ENCODE measurements at regions not wholly inside any gene's neighbourhood (a gene's known extent, or its start where the extent isn't known, plus 50 kb on each side); places are given as distances from the start of the nearest gene placed in this dataset.

- Histone ChIP-seq H3K4me3 (ENCODE audit: low read depth, low read length) (no peak overlapping the region), H3K9ac (ENCODE audit: low read depth, low read length) (no peak overlapping the region), H3K4me1 (ENCODE audit: control insufficient read depth, insufficient read depth, low read length) (no peaks in the 10 kb centered on the region), H3K27me3 (ENCODE audit: control insufficient read depth, insufficient read depth, low read length) (no peaks in the 10 kb centered on the region), H3K36me3 (ENCODE audit: control insufficient read depth, insufficient read depth, low read length) (no peaks in the 10 kb centered on the region), H3K9me3 (ENCODE audit: control insufficient read depth, insufficient read depth, low read length) (no peaks in the 10 kb centered on the region), H3K27ac (ENCODE audit: low read depth, low read length) (no peak overlapping the region)
Observed at GRCh38 chr10:64996886-64997285, 1475.7 kb downstream of the REEP3 start.

DNA sequence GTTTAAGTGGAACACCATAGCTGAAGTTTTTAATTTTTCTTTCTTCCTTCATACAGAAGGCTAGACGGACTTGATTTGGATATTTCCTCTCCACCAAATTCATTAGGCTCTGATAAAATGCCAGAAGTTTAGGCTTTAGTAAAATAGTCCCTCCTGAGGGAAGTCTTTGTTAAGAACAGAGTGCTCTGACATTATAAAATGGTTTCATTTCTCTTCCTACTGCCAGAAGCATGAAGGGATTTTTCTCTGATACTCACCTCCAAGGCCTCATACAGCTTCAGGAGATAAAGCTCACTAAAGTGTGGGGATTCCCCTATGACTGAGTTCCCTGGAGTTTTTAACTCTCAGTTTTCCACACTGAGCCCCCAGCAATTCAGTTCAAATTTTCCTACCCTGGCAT lies 1489.6 kb downstream of the REEP3 start:
- no peak overlapping the region for H3K27ac ChIP-seq (ENCODE audit: low read depth, low read length)
- no peaks in the 10 kb centered on the region for H3K27me3 ChIP-seq (ENCODE audit: control insufficient read depth, insufficient read depth, low read length)
- no peaks in the 10 kb centered on the region for H3K36me3 ChIP-seq (ENCODE audit: control insufficient read depth, insufficient read depth, low read length)
- H3K9ac ChIP-seq (ENCODE audit: low read depth, low read length) = no peak overlapping the region
- H3K4me3 ChIP-seq (ENCODE audit: low read depth, low read length) = no peak overlapping the region
- H3K4me1 ChIP-seq (ENCODE audit: control insufficient read depth, insufficient read depth, low read length) = no peaks in the 10 kb centered on the region
- H3K9me3 ChIP-seq (ENCODE audit: control insufficient read depth, insufficient read depth, low read length) = no peaks in the 10 kb centered on the region

DNA sequence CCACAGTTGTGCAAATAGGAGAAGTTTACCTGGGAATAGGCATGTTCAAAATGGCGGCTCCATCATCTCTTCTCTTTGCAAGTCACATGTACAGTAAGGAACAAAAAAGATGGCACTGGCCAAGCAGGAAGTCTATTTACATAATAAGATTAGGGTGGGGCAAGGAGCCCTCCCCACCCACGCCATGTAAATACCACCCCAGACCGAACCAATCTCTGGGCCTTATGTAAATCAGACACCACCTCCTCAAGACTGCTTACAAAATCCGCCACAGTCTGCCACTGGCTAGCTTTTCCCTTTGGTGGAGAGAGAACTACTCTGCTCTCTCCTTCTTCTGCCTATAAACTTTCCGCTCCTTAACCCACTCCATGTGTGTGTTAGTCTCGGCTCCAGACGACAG lies 1496.3 kb downstream of the REEP3 start:
- no peak overlapping the region for H3K9ac ChIP-seq (ENCODE audit: low read depth, low read length)
- H3K4me1 ChIP-seq (ENCODE audit: control insufficient read depth, insufficient read depth, low read length) = no peaks in the 10 kb centered on the region
- H3K27me3 ChIP-seq (ENCODE audit: control insufficient read depth, insufficient read depth, low read length) = no peaks in the 10 kb centered on the region
- H3K36me3 ChIP-seq (ENCODE audit: control insufficient read depth, insufficient read depth, low read length) = no peaks in the 10 kb centered on the region
- no peaks in the 10 kb centered on the region for H3K9me3 ChIP-seq (ENCODE audit: control insufficient read depth, insufficient read depth, low read length)
- no peak overlapping the region for H3K27ac ChIP-seq (ENCODE audit: low read depth, low read length)
- no peak overlapping the region for H3K4me3 ChIP-seq (ENCODE audit: low read depth, low read length)

DNA sequence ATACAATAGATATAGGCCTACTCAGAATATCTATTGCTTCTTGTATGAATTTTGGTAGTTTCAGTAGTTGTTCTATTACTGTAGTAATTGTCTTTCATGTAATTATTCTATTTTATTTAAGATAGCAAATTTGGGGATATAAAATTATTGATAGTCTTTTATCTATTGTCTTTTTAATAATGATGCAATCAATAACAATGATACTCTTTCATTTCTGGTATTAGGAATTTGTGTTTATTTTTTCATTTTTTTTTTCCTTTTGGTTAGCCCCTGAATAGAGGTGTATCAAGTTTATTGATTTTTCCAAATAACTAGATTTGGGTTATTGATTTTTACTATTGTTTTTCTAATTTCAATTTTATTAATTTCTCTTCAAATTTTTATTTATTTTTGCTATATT lies 1503.7 kb downstream of the REEP3 start:
- H3K27me3 ChIP-seq (ENCODE audit: control insufficient read depth, insufficient read depth, low read length) = no peaks in the 10 kb centered on the region
- H3K9me3 ChIP-seq (ENCODE audit: control insufficient read depth, insufficient read depth, low read length) = no peaks in the 10 kb centered on the region
- no peak overlapping the region for H3K4me3 ChIP-seq (ENCODE audit: low read depth, low read length)
- no peaks in the 10 kb centered on the region for H3K36me3 ChIP-seq (ENCODE audit: control insufficient read depth, insufficient read depth, low read length)
- H3K4me1 ChIP-seq (ENCODE audit: control insufficient read depth, insufficient read depth, low read length) = no peaks in the 10 kb centered on the region
- no peak overlapping the region for H3K27ac ChIP-seq (ENCODE audit: low read depth, low read length)
- no peak overlapping the region for H3K9ac ChIP-seq (ENCODE audit: low read depth, low read length)

DNA sequence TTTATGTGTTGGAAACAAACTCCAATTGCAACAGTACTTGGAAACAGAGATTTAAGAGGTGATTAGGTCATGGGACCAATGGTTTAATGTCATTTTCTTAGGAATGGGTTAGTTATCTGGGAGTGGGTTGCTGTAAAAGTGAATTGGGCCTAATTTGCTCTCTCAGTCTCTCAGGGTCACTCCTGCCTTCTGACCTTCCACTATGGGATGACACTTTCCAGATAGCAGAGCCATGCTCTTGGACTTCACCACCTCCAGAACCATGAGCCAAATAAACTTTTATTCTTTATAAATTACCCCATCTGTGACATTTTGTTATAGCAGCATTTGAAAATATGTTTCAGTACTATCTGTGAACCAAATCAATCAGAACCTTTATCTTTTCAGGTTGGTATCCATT lies 1509.1 kb downstream of the REEP3 start:
- H3K4me1 ChIP-seq (ENCODE audit: control insufficient read depth, insufficient read depth, low read length) = no peaks in the 10 kb centered on the region
- H3K4me3 ChIP-seq (ENCODE audit: low read depth, low read length) = no peak overlapping the region
- H3K9ac ChIP-seq (ENCODE audit: low read depth, low read length) = no peak overlapping the region
- H3K27ac ChIP-seq (ENCODE audit: low read depth, low read length) = no peak overlapping the region
- H3K9me3 ChIP-seq (ENCODE audit: control insufficient read depth, insufficient read depth, low read length) = peaks cover 25% of the 10 kb centered on the region
- no peaks in the 10 kb centered on the region for H3K36me3 ChIP-seq (ENCODE audit: control insufficient read depth, insufficient read depth, low read length)
- H3K27me3 ChIP-seq (ENCODE audit: control insufficient read depth, insufficient read depth, low read length) = no peaks in the 10 kb centered on the region

- Histone ChIP-seq H3K27me3 (ENCODE audit: control insufficient read depth, insufficient read depth, low read length) (no peaks in the 10 kb centered on the region), H3K4me1 (ENCODE audit: control insufficient read depth, insufficient read depth, low read length) (no peaks in the 10 kb centered on the region), H3K4me3 (ENCODE audit: low read depth, low read length) (no peak overlapping the region), H3K27ac (ENCODE audit: low read depth, low read length) (no peak overlapping the region), H3K9me3 (ENCODE audit: control insufficient read depth, insufficient read depth, low read length) (peaks cover 32% of the 10 kb centered on the region), H3K36me3 (ENCODE audit: control insufficient read depth, insufficient read depth, low read length) (no peaks in the 10 kb centered on the region), H3K9ac (ENCODE audit: low read depth, low read length) (no peak overlapping the region)
Observed at GRCh38 chr10:65032867-65033769, 1511.9 kb downstream of the REEP3 start.

- peaks cover 32% of the 10 kb centered on the region for H3K9me3 ChIP-seq (ENCODE audit: control insufficient read depth, insufficient read depth, low read length)
- H3K27me3 ChIP-seq (ENCODE audit: control insufficient read depth, insufficient read depth, low read length) = no peaks in the 10 kb centered on the region
- no peak overlapping the region for H3K4me3 ChIP-seq (ENCODE audit: low read depth, low read length)
- H3K4me1 ChIP-seq (ENCODE audit: control insufficient read depth, insufficient read depth, low read length) = no peaks in the 10 kb centered on the region
- no peak overlapping the region for H3K27ac ChIP-seq (ENCODE audit: low read depth, low read length)
- H3K9ac ChIP-seq (ENCODE audit: low read depth, low read length) = no peak overlapping the region
- H3K36me3 ChIP-seq (ENCODE audit: control insufficient read depth, insufficient read depth, low read length) = no peaks in the 10 kb centered on the region
Observed at GRCh38 chr10:65033957-65034356, 1512.8 kb downstream of the REEP3 start.

GRCh38 chr10:65040796-65041195 lies 1519.6 kb downstream of the REEP3 start:
- Histone ChIP-seq H3K4me3 (ENCODE audit: low read depth, low read length) (no peak overlapping the region), H3K27ac (ENCODE audit: low read depth, low read length) (no peak overlapping the region), H3K4me1 (ENCODE audit: control insufficient read depth, insufficient read depth, low read length) (no peaks in the 10 kb centered on the region), H3K9ac (ENCODE audit: low read depth, low read length) (no peak overlapping the region), H3K9me3 (ENCODE audit: control insufficient read depth, insufficient read depth, low read length) (peaks cover 8% of the 10 kb centered on the region), H3K27me3 (ENCODE audit: control insufficient read depth, insufficient read depth, low read length) (no peaks in the 10 kb centered on the region), H3K36me3 (ENCODE audit: control insufficient read depth, insufficient read depth, low read length) (no peaks in the 10 kb centered on the region)

GRCh38 chr10:65041307-65041706 lies 1520.1 kb downstream of the REEP3 start:
- Histone ChIP-seq H3K4me3 (ENCODE audit: low read depth, low read length) (no peak overlapping the region), H3K4me1 (ENCODE audit: control insufficient read depth, insufficient read depth, low read length) (no peaks in the 10 kb centered on the region), H3K27me3 (ENCODE audit: control insufficient read depth, insufficient read depth, low read length) (no peaks in the 10 kb centered on the region), H3K36me3 (ENCODE audit: control insufficient read depth, insufficient read depth, low read length) (no peaks in the 10 kb centered on the region), H3K9me3 (ENCODE audit: control insufficient read depth, insufficient read depth, low read length) (peaks cover 8% of the 10 kb centered on the region; the same call in 1 of the 2 replicates), H3K27ac (ENCODE audit: low read depth, low read length) (no peak overlapping the region), H3K9ac (ENCODE audit: low read depth, low read length) (no peak overlapping the region)

DNA sequence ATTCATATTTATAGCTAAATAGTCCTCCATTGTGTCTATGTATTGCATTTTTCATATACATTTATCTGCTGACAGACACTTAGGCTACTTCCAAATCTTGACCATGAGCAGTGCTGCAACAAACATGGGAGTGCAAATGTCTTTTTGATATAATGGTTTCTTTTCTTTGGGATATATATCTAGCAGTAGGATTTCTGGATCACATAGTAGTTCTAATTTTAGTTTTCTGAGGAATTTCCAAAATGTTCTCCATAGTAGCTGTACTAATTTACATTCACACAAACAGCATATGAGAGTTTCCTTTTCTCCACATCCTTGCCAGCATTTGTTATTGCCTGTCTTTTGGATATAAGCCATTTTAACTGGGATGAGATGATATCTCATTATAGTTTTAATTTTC lies 1521.3 kb downstream of the REEP3 start:
- H3K27ac ChIP-seq (ENCODE audit: low read depth, low read length) = no peak overlapping the region
- H3K36me3 ChIP-seq (ENCODE audit: control insufficient read depth, insufficient read depth, low read length) = no peaks in the 10 kb centered on the region
- no peak overlapping the region for H3K4me3 ChIP-seq (ENCODE audit: low read depth, low read length)
- H3K27me3 ChIP-seq (ENCODE audit: control insufficient read depth, insufficient read depth, low read length) = no peaks in the 10 kb centered on the region
- no peaks in the 10 kb centered on the region for H3K4me1 ChIP-seq (ENCODE audit: control insufficient read depth, insufficient read depth, low read length)
- H3K9ac ChIP-seq (ENCODE audit: low read depth, low read length) = no peak overlapping the region
- peaks cover 2% of the 10 kb centered on the region; the same call in 1 of the 2 replicates for H3K9me3 ChIP-seq (ENCODE audit: control insufficient read depth, insufficient read depth, low read length)

GRCh38 chr10:65046831-65047230 lies 1525.6 kb downstream of the REEP3 start:
- H3K27ac ChIP-seq (ENCODE audit: low read depth, low read length) = no peak overlapping the region
- H3K9ac ChIP-seq (ENCODE audit: low read depth, low read length) = no peak overlapping the region
- H3K9me3 ChIP-seq (ENCODE audit: control insufficient read depth, insufficient read depth, low read length) = peaks cover 9% of the 10 kb centered on the region
- no peaks in the 10 kb centered on the region for H3K4me1 ChIP-seq (ENCODE audit: control insufficient read depth, insufficient read depth, low read length)
- no peaks in the 10 kb centered on the region for H3K27me3 ChIP-seq (ENCODE audit: control insufficient read depth, insufficient read depth, low read length)
- H3K4me3 ChIP-seq (ENCODE audit: low read depth, low read length) = no peak overlapping the region
- H3K36me3 ChIP-seq (ENCODE audit: control insufficient read depth, insufficient read depth, low read length) = no peaks in the 10 kb centered on the region
